WTC11 (cell line): ENCODE measurements at regions not wholly inside any gene's neighbourhood (a gene's known extent, or its start where the extent isn't known, plus 50 kb on each side); places are given as distances from the start of the nearest gene placed in this dataset.

ENCODE experiments used
- ATAC-seq: fragments of 200-7000 bp; cut with Tn5 transposase; 2 replicates; pipeline ENCODE4 v1.10.0; 2021; ENCODE audit warnings: mild to moderate bottlenecking, moderate library complexity
- CTCF ChIA-PET: fragments of 300-600 bp; sonication (Branson Sonifier 250); formaldehyde crosslinking; loops from one replicate; lab custom pipeline; 2021; ENCODE audit warnings: antibody characterized with exemption; lab: Charles Lee
- POLR2A ChIA-PET: fragments of 350-600 bp; sonication (Branson Sonifier 250); formaldehyde crosslinking; loops from one replicate; lab custom pipeline; 2021; ENCODE audit warnings: antibody characterized with exemption; lab: Charles Lee
- DNase-seq: peaks from one replicate; pipeline ENCODE4 v3.0.0; 2021; ENCODE audit warnings: low spot score
- H3K27ac Mint-ChIP-seq: 2 replicates; pipeline ENCODE4 v1.8.0; 2021; ENCODE audit warnings: mixed read lengths
- H3K27me3 Mint-ChIP-seq: 2 replicates; pipeline ENCODE4 v1.8.0; 2021; ENCODE audit warnings: low read depth, mild to moderate bottlenecking, moderate library complexity, mixed read lengths
- H3K36me3 Mint-ChIP-seq: 2 replicates; pipeline ENCODE4 v1.8.0; 2021; ENCODE audit warnings: mixed read lengths
- H3K4me1 Mint-ChIP-seq: 2 replicates; pipeline ENCODE4 v1.8.0; 2022; ENCODE audit warnings: mixed read lengths
- H3K4me3 Mint-ChIP-seq: 2 replicates; pipeline ENCODE4 v1.8.0; 2021; ENCODE audit warnings: mild to moderate bottlenecking, moderate library complexity, mixed read lengths
- H3K9me3 Mint-ChIP-seq: 2 replicates; pipeline ENCODE4 v1.8.0; 2021; ENCODE audit warnings: mixed read lengths
- AR ChIP-seq: fragments of 250-450 bp; sonication (Bioruptor Pico); IDR thresholded peaks from 2 replicates; pipeline ENCODE4 v1.9.0; 2021; ENCODE audit warnings: mild to moderate bottlenecking
- FOXJ3 ChIP-seq: sonication (generic); formaldehyde crosslinking; IDR thresholded peaks from 2 replicates; pipeline ENCODE4 v1.9.0; 2021; ENCODE audit warnings: missing genetic modification reagents, mild to moderate bottlenecking, borderline replicate concordance
- FOXK1 ChIP-seq: sonication (generic); formaldehyde crosslinking; IDR thresholded peaks from 2 replicates; pipeline ENCODE4 v1.8.0; 2022; ENCODE audit warnings: mild to moderate bottlenecking, moderate library complexity, missing genetic modification reagents
- FOXP1 ChIP-seq: sonication (generic); formaldehyde crosslinking; IDR thresholded peaks from 2 replicates; pipeline ENCODE4 v1.8.0; 2022; ENCODE audit warnings: missing genetic modification reagents, mild to moderate bottlenecking, moderate library complexity, borderline replicate concordance
- IRF1 ChIP-seq: sonication (generic); formaldehyde crosslinking; IDR thresholded peaks from 2 replicates; pipeline ENCODE4 v1.8.0; 2023; ENCODE audit warnings: missing genetic modification reagents
- JAZF1 ChIP-seq: fragments of 250-450 bp; sonication (Bioruptor Pico); IDR thresholded peaks from 2 replicates; pipeline ENCODE4 v1.9.0; 2021; ENCODE audit warnings: moderate library complexity, mild to moderate bottlenecking, inconsistent platforms
- JUN ChIP-seq: sonication (generic); formaldehyde crosslinking; IDR thresholded peaks from 2 replicates; pipeline ENCODE4 v1.8.0; 2023; ENCODE audit warnings: mild to moderate bottlenecking, missing genetic modification reagents
- MLX ChIP-seq: sonication (generic); formaldehyde crosslinking; IDR thresholded peaks from 2 replicates; pipeline ENCODE4 v1.8.1; 2023; ENCODE audit warnings: mild to moderate bottlenecking, missing genetic modification reagents, moderate library complexity
- NFATC4 ChIP-seq: fragments of 250-450 bp; sonication (Bioruptor Pico); IDR thresholded peaks from 2 replicates; pipeline ENCODE4 v1.9.0; 2021; ENCODE audit warnings: mild to moderate bottlenecking
- NFE2L1 ChIP-seq: sonication (generic); formaldehyde crosslinking; IDR thresholded peaks from 2 replicates; pipeline ENCODE4 v1.8.1; 2023; ENCODE audit warnings: missing genetic modification reagents
- NFYB ChIP-seq: sonication (generic); formaldehyde crosslinking; conservative IDR thresholded peaks from 2 replicates; pipeline ENCODE4 v1.8.0; 2022; ENCODE audit warnings: low read depth, missing genetic modification reagents
- NR2C2 ChIP-seq: sonication (generic); formaldehyde crosslinking; IDR thresholded peaks from 2 replicates; pipeline ENCODE4 v1.8.0; 2022; ENCODE audit warnings: mild to moderate bottlenecking, missing genetic modification reagents
- OVOL2 ChIP-seq: fragments of 250-450 bp; sonication (Bioruptor Pico); IDR thresholded peaks from 2 replicates; pipeline ENCODE4 v1.9.0; 2021; ENCODE audit warnings: mild to moderate bottlenecking, borderline replicate concordance
- PRRX2 ChIP-seq: fragments of 250-450 bp; sonication (Bioruptor Pico); IDR thresholded peaks from 2 replicates; pipeline ENCODE4 v1.8.0; 2021; ENCODE audit warnings: mild to moderate bottlenecking
- RELA ChIP-seq: sonication (generic); formaldehyde crosslinking; IDR thresholded peaks from 2 replicates; pipeline ENCODE4 v1.8.1; 2022; ENCODE audit warnings: missing genetic modification reagents, mild to moderate bottlenecking, borderline replicate concordance
- SP1 ChIP-seq: sonication (generic); formaldehyde crosslinking; conservative IDR thresholded peaks from 2 replicates; pipeline ENCODE4 v1.8.1; 2022; ENCODE audit warnings: missing genetic modification reagents
- USF1 ChIP-seq: sonication (generic); formaldehyde crosslinking; IDR thresholded peaks from 2 replicates; pipeline ENCODE4 v1.8.0; 2022; ENCODE audit warnings: mild to moderate bottlenecking, missing genetic modification reagents
- USF2 ChIP-seq: sonication (generic); formaldehyde crosslinking; IDR thresholded peaks from 2 replicates; pipeline ENCODE4 v1.8.1; 2023; ENCODE audit warnings: mild to moderate bottlenecking, missing genetic modification reagents, moderate library complexity
- ZBTB43 ChIP-seq: sonication (generic); formaldehyde crosslinking; IDR thresholded peaks from 2 replicates; pipeline ENCODE4 v1.8.1; 2023; ENCODE audit warnings: mild to moderate bottlenecking, missing genetic modification reagents
- ZNF138 ChIP-seq: sonication (generic); formaldehyde crosslinking; conservative IDR thresholded peaks from 2 replicates; pipeline ENCODE4 v1.8.1; 2022; ENCODE audit warnings: mild to moderate bottlenecking, moderate library complexity, missing genetic modification reagents
- ZNF219 ChIP-seq: sonication (generic); formaldehyde crosslinking; IDR thresholded peaks from 2 replicates; pipeline ENCODE4 v1.8.0; 2023; ENCODE audit warnings: missing genetic modification reagents, mild to moderate bottlenecking, borderline replicate concordance
- ZNF281 ChIP-seq: sonication (generic); formaldehyde crosslinking; IDR thresholded peaks from 2 replicates; pipeline ENCODE4 v1.8.0; 2023; ENCODE audit warnings: mild to moderate bottlenecking, missing genetic modification reagents
- ZNF396 ChIP-seq: fragments of 250-450 bp; sonication (Bioruptor Pico); IDR thresholded peaks from 2 replicates; pipeline ENCODE4 v1.8.0; 2021; ENCODE audit warnings: mild to moderate bottlenecking, moderate library complexity, borderline replicate concordance
- ZNF423 ChIP-seq: fragments of 250-450 bp; sonication (Bioruptor Pico); IDR thresholded peaks from 2 replicates; pipeline ENCODE4 v2.1.2; 2022; ENCODE audit warnings: mild to moderate bottlenecking, moderate library complexity

GRCh38 chr9:108436448-108436847 is 419.3 kb downstream of the ACTL7B start:
- H3K4me3 Mint-ChIP-seq, result no peak overlapping the region
- POLR2A ChIA-PET, result no interaction called here
- TF ChIP-seq ZNF281 (CRISPR knock-in tag), result no peak
- no peak for TF ChIP-seq FOXJ3 (CRISPR knock-in tag)
- no peak for TF ChIP-seq USF2 (CRISPR knock-in tag)
- no peak for TF ChIP-seq PRRX2
- TF ChIP-seq ZNF423, result no peak
- TF ChIP-seq RELA (CRISPR knock-in tag), result no peak
- TF ChIP-seq NFE2L1 (CRISPR knock-in tag), result no peak
- TF ChIP-seq JUN (CRISPR knock-in tag), result no peak
- TF ChIP-seq FOXP1, result no peak
- TF ChIP-seq ZBTB43 (CRISPR knock-in tag), result no peak
- no peak for TF ChIP-seq NR2C2 (CRISPR knock-in tag)
- no peak for TF ChIP-seq MLX
- TF ChIP-seq, all 79 proteins: peak for 0
- Mint-ChIP-seq H3K36me3 (no peaks in the 10 kb centered on the region), H3K27ac (no peak overlapping the region), H3K27me3 (no peaks in the 10 kb centered on the region), H3K9me3 (no peaks in the 10 kb centered on the region), H3K4me1 (no peaks in the 10 kb centered on the region)
- DNase-seq, result no peak
- ATAC-seq, result no peak
- CTCF ChIA-PET, result no interaction called here

- ChIA-PET CTCF (interaction anchor here (0.7 kb wide), 1 partner anchor 969 kb away, joined by 3 read pairs; no protein-coding TSS in a partner anchor), POLR2A (no interaction called here)
- H3K4me1 Mint-ChIP-seq, result no peaks in the 10 kb centered on the region
- TF ChIP-seq NFYB (no peak), ZNF219 (CRISPR knock-in tag) (no peak), IRF1 (no peak), NFATC4 (CRISPR knock-in tag) (no peak), JUN (CRISPR knock-in tag) (no peak), MLX (no peak), OVOL2 (CRISPR knock-in tag) (no peak)
- H3K4me3 Mint-ChIP-seq, result no peak overlapping the region
- DNase-seq (no peak), ATAC-seq (no peak)
- H3K36me3 Mint-ChIP-seq, result peaks cover 8% of the 10 kb centered on the region
- no peaks in the 10 kb centered on the region for H3K27me3 Mint-ChIP-seq
- no peak overlapping the region for H3K27ac Mint-ChIP-seq
- H3K9me3 Mint-ChIP-seq, result peaks cover 9% of the 10 kb centered on the region
Observed at GRCh38 chr9:108434502-108434901, 421.3 kb downstream of the ACTL7B start.

- ChIA-PET CTCF (no interaction called here), POLR2A (no interaction called here)
- ATAC-seq (no peak), DNase-seq (no peak)
- H3K4me3 Mint-ChIP-seq, result no peak overlapping the region
- H3K9me3 Mint-ChIP-seq, result peaks cover 9% of the 10 kb centered on the region
- H3K27ac Mint-ChIP-seq, result no peak overlapping the region
- H3K4me1 Mint-ChIP-seq, result no peaks in the 10 kb centered on the region
- H3K36me3 Mint-ChIP-seq, result peaks cover 8% of the 10 kb centered on the region
- H3K27me3 Mint-ChIP-seq, result no peaks in the 10 kb centered on the region
- no peak for TF ChIP-seq NFYB
- no peak for TF ChIP-seq ZNF138
- TF ChIP-seq JAZF1 (CRISPR knock-in tag), result no peak
- no peak for TF ChIP-seq FOXK1
- TF ChIP-seq AR (CRISPR knock-in tag), result no peak
- TF ChIP-seq USF1 (CRISPR knock-in tag), result no peak
- TF ChIP-seq SP1 (CRISPR knock-in tag), result no peak
- TF ChIP-seq ZNF396, result no peak
Observed at GRCh38 chr9:108434036-108434435, 421.8 kb downstream of the ACTL7B start.
